Common myeloid progenitor, CD34-positive (primary cell): ENCODE measurements at regions not wholly inside any gene's neighbourhood (a gene's known extent, or its start where the extent isn't known, plus 50 kb on each side); places are given as distances from the start of the nearest gene placed in this dataset.
"Not testable (repeated sequence)": the region's sequence is repeated elsewhere in the genome, so short reads cannot be mapped to it uniquely, and the experiment has no call there.

ENCODE experiments used
- CTCF ChIA-PET: fragments of 350-600 bp; sonication (Branson Sonifier 250); formaldehyde crosslinking; loops from one replicate; lab custom pipeline; 2021; ENCODE audit warnings: antibody characterized with exemption; lab: Charles Lee
- POLR2A ChIA-PET: fragments of 350-600 bp; sonication (Branson Sonifier 250); formaldehyde crosslinking; loops from one replicate; lab custom pipeline; 2021; ENCODE audit warnings: antibody characterized with exemption; lab: Charles Lee
- DNase-seq, 3 donors: peaks; one replicate each; pipeline versions ENCODE4 v3.0.0 to v3.0.0-alpha.2; 2013
- H3K27ac ChIP-seq, 2 experiments: 1 replicate in 1 of 2; 2 replicates in 1 of 2; pipeline ENCODE4 v1.7.0; 2013; ENCODE audit warnings: inconsistent platforms in 2 of 2, low read length in 2 of 2, mild to moderate bottlenecking in 2 of 2, low read depth in 1 of 2, moderate library complexity in 1 of 2; ENCODE audit not compliant: severe bottlenecking in 2 of 2, insufficient read depth in 1 of 2, poor library complexity in 1 of 2
- H3K27me3 ChIP-seq, 5 experiments: replicated peaks in 2 of 5; 1 replicate in 3 of 5; 2 replicates in 2 of 5; pipeline versions ENCODE4 v1.6.1 to v1.7.0; 2013; ENCODE audit warnings: low read length in 4 of 5, mild to moderate bottlenecking in 2 of 5, moderate library complexity in 2 of 5, inconsistent platforms in 1 of 5; ENCODE audit not compliant: insufficient read depth in 5 of 5, control insufficient read depth in 4 of 5
- H3K36me3 ChIP-seq, 4 experiments: 1 replicate in 2 of 4; 2 replicates in 2 of 4; pipeline versions ENCODE4 v1.6.1 to v1.7.0; 2013; ENCODE audit warnings: low read length in 3 of 4, control low read depth in 1 of 4, mild to moderate bottlenecking in 1 of 4; ENCODE audit not compliant: control insufficient read depth in 4 of 4, insufficient read depth in 4 of 4
- H3K4me1 ChIP-seq, 4 experiments: 1 replicate in 3 of 4; 2 replicates in 1 of 4; pipeline versions ENCODE4 v1.6.1 to v1.7.1; 2013; ENCODE audit warnings: low read length in 3 of 4, mild to moderate bottlenecking in 3 of 4, control low read depth in 1 of 4, inconsistent platforms in 1 of 4, moderate library complexity in 1 of 4; ENCODE audit not compliant: control insufficient read depth in 4 of 4, insufficient read depth in 4 of 4; ENCODE audit errors: control extremely low read depth in 1 of 4
- H3K4me3 ChIP-seq, 7 experiments: 1 replicate in 4 of 7; 2 replicates in 3 of 7; pipeline versions ENCODE4 v1.5.1 to v1.7.0; 2013; ENCODE audit warnings: mild to moderate bottlenecking in 7 of 7, low read length in 6 of 7, moderate library complexity in 6 of 7, inconsistent platforms in 2 of 7, low read depth in 2 of 7, control low read depth in 1 of 7; ENCODE audit not compliant: insufficient read depth in 4 of 7, control insufficient read depth in 1 of 7; ENCODE audit errors: extremely low read depth in 1 of 7
- H3K9me3 ChIP-seq, 5 experiments: 1 replicate in 4 of 5; 2 replicates in 1 of 5; pipeline versions ENCODE4 v1.6.1 to v1.7.1; 2013; ENCODE audit warnings: low read length in 4 of 5, mild to moderate bottlenecking in 2 of 5, inconsistent platforms in 1 of 5, low read depth in 1 of 5, moderate library complexity in 1 of 5; ENCODE audit not compliant: control insufficient read depth in 4 of 5, insufficient read depth in 2 of 5; ENCODE audit errors: control extremely low read depth in 1 of 5
- WGBS: methylation state at CpG from one replicate; pipeline ENCODE4 v1.1.5; 2013; ENCODE audit not compliant: insufficient coverage; 5-methylcytosine and 5-hydroxymethylcytosine counted together

- no peak for DNase-seq
- H3K27ac ChIP-seq: no peak overlapping the region
- POLR2A ChIA-PET: no interaction called here
- no peak overlapping the region for H3K4me3 ChIP-seq
- H3K27me3 ChIP-seq: no peaks in the 10 kb centered on the region
- CTCF ChIA-PET: interaction anchor here (0.5 kb wide), 1 partner anchor 696 kb away, joined by 3 read pairs; no protein-coding TSS in a partner anchor
- peaks cover 0 to 2% (median 0%) of the 10 kb centered on the region in 5 experiments for H3K9me3 ChIP-seq
- H3K36me3 ChIP-seq: no peaks in the 10 kb centered on the region
- H3K4me1 ChIP-seq: no peaks in the 10 kb centered on the region
These were observed 360.1 kb downstream of the DMAC1 start for GRCh38 chr9:7439355-7439995.

GRCh38 chr9:7436754-7437153 lies 362.8 kb downstream of the DMAC1 start:
- no peak overlapping the region for H3K4me3 ChIP-seq
- DNase-seq: no peak
- ChIA-PET POLR2A (no interaction called here), CTCF (no interaction called here)
- H3K9me3 ChIP-seq: peaks cover 1 to 18% (median 3%) of the 10 kb centered on the region in 5 experiments
- H3K4me1 ChIP-seq: no peaks in the 10 kb centered on the region
- H3K27ac ChIP-seq: no peak overlapping the region
- no peaks in the 10 kb centered on the region for H3K36me3 ChIP-seq
- no peaks in the 10 kb centered on the region for H3K27me3 ChIP-seq
- WGBS: 75% methylated on average over 2 of the region's 2 CpGs

DNA sequence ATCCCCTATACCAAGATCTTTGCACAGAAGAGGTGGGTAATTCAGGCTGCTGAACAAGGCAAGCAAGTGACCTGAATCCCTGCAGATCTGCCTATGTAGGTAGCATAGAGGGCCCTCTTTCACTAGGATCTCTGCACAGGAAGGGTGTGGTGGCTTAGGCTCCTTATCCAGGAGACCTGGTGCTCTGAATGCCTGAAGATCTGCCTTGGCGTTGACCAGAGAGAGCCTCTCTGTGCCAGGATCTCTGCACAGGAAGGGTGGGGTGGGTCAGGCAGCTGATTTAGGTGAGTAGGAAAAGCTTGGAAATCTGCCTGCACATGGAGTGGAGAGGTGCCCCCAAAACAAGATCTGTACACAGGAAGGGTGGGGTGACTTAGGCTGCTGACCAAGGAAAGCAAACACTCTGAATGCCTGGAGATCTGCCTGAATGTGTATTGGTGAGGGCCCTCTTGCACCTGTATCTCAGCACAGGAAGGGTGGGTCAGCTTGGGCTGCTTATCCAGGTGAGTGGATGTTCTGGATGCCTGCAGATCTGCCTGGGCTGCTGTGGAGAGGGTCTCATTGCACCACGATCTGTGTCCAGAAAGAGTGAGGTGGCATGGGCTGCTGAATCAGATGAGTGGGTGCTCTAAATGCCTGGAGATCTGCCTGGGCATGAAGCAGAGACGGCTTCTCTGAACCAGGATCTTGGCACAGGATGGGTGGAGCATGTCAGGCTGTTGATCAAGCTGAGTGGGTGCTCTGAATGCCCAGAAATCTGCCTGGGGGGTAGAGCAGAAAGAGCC lies 365.9 kb downstream of the DMAC1 start:
- WGBS: 100% methylated on average over 3 of the region's 3 CpGs
- POLR2A ChIA-PET: no interaction called here
- H3K4me3 ChIP-seq: no peak overlapping the region
- peaks cover 3 to 35% (median 7%) of the 10 kb centered on the region in 5 experiments for H3K9me3 ChIP-seq
- no peak for DNase-seq
- no peak overlapping the region for H3K27ac ChIP-seq
- no peaks in the 10 kb centered on the region for H3K36me3 ChIP-seq
- H3K27me3 ChIP-seq: no peaks in the 10 kb centered on the region
- CTCF ChIA-PET: no interaction called here
- H3K4me1 ChIP-seq: no peaks in the 10 kb centered on the region

DNA sequence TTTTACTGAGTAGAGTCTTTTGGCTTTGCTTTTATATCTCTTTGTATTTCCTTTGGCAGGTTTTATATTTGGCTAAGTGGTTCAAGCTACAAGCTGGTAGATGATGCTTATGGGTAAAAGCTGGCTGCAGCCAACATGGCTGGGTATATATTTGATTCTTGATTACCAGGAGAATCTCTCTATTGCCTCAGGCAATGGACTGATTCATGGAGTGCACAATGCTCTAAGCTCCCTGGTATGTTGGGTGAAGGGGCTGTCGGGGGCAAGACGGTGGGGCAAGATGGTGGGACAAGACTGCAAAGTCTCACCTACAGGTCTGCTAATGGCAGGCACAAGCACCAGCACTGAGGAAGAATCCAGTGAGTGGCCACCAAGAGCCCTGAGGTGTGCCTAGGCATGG lies 366.6 kb downstream of the DMAC1 start:
- no peaks in the 10 kb centered on the region for H3K36me3 ChIP-seq
- CTCF ChIA-PET: no interaction called here
- H3K4me3 ChIP-seq: no peak overlapping the region
- POLR2A ChIA-PET: no interaction called here
- no peaks in the 10 kb centered on the region for H3K27me3 ChIP-seq
- H3K4me1 ChIP-seq: no peaks in the 10 kb centered on the region
- DNase-seq: no peak
- 96% methylated on average over 2 of the region's 2 CpGs for WGBS
- H3K27ac ChIP-seq: no peak overlapping the region
- peaks cover 3 to 38% (median 7%) of the 10 kb centered on the region in 5 experiments for H3K9me3 ChIP-seq

DNA sequence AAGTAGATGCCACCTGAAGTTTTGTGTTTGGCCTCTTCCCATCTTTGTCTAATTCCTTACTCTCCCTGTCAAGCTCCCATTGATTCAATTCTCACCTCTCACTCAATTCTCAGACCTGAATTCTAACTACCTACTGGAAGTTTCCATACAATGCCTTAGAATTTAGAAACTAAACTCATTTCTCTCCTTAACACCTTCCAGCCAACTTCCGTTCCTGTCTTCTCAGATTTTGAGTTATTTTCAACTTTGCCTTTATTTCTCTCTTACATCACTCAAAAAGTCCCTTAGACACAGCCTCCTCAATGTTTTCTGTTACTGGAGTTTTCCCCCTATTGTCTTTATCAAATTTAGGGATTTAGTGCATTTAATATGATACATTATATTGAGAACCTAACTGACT lies 382.2 kb downstream of the DMAC1 start:
- DNase-seq, POLR2A ChIA-PET, H3K27me3 ChIP-seq, H3K36me3 ChIP-seq, H3K4me1 ChIP-seq, H3K9me3 ChIP-seq, H3K4me3 ChIP-seq, CTCF ChIA-PET, H3K27ac ChIP-seq: not testable (repeated sequence)
- WGBS: 80% methylated on average over 1 of the region's 1 CpG

- Histone ChIP-seq H3K9me3 (no peaks in the 10 kb centered on the region), H3K27ac (no peak overlapping the region), H3K4me3 (no peak overlapping the region), H3K27me3 (no peaks in the 10 kb centered on the region), H3K36me3 (no peaks in the 10 kb centered on the region), H3K4me1 (no peaks in the 10 kb centered on the region)
- no CpG with 5 or more reads among the region's 1 CpG for WGBS
- POLR2A ChIA-PET: no interaction called here
- CTCF ChIA-PET: no interaction called here
- DNase-seq: no peak
These were observed 383.7 kb downstream of the DMAC1 start for GRCh38 chr9:7415836-7416235.

DNA sequence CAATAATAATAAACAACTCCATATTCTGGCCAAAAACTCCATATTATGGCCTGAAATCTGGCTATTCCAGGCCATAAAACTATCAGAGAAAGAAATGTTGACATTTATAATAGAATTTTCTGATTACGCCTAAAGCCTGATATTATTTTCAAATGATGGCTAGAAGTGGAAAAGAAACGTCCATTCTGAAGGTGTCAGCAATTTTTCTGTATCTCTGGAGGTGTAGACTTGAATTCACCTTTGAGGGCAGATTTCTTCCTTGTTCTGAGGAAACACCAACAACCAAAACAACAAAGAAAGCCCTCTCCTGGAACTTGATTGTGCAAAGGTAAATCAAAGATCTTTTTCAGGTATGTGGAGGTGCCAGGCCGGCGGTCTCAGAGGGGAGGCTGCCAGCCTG lies 390.7 kb downstream of the DMAC1 start:
- no peak overlapping the region for H3K4me3 ChIP-seq
- peaks cover 0 to 7% (median 1%) of the 10 kb centered on the region in 4 experiments for H3K4me1 ChIP-seq
- H3K27ac ChIP-seq: no peak overlapping the region
- POLR2A ChIA-PET: no interaction called here
- CTCF ChIA-PET: interaction anchor here (1.3 kb wide), 1 partner anchor 27 kb away, joined by 3 read pairs; no protein-coding TSS in a partner anchor
- H3K9me3 ChIP-seq: no peaks in the 10 kb centered on the region
- no peak for DNase-seq
- 100% methylated on average over 2 of the region's 4 CpGs for WGBS
- H3K27me3 ChIP-seq: no peaks in the 10 kb centered on the region
- no peaks in the 10 kb centered on the region for H3K36me3 ChIP-seq
